Nephron (organoid): ENCODE measurements at regions not wholly inside any gene's neighbourhood (a gene's known extent, or its start where the extent isn't known, plus 50 kb on each side); places are given as distances from the start of the nearest gene placed in this dataset.

Experiments
- H3K27ac Mint-ChIP-seq, 3 experiments: 2 replicates each; pipeline ENCODE4 v1.8.0; 2020; ENCODE audit warnings: mixed read lengths in 3 of 3, mild to moderate bottlenecking in 2 of 3, moderate library complexity in 1 of 3
- H3K27me3 Mint-ChIP-seq: 2 replicates; pipeline ENCODE4 v1.8.0; 2021; ENCODE audit warnings: low read depth, mild to moderate bottlenecking, moderate library complexity, mixed read lengths
- H3K36me3 Mint-ChIP-seq: 2 replicates; pipeline ENCODE4 v1.8.0; 2020; ENCODE audit warnings: low read depth, mixed read lengths
- H3K4me1 Mint-ChIP-seq: 2 replicates; pipeline ENCODE4 v1.8.0; 2020; ENCODE audit warnings: mixed read lengths
- H3K4me3 Mint-ChIP-seq, 3 experiments: 2 replicates each; pipeline ENCODE4 v1.8.0; 2020; ENCODE audit warnings: mild to moderate bottlenecking in 3 of 3, mixed read lengths in 3 of 3, moderate library complexity in 2 of 3
- H3K9me3 Mint-ChIP-seq: 2 replicates; pipeline ENCODE4 v1.8.0; 2020; ENCODE audit warnings: mixed read lengths
- CTCF ChIP-seq, 3 experiments: fragments of 200-600 bp; sonication (generic); IDR thresholded peaks; one replicate each; pipeline ENCODE4 v1.5.0; 2021; ENCODE audit warnings: antibody characterized with exemption in 3 of 3; ENCODE audit not compliant: unreplicated experiment in 3 of 3

GRCh38 chr17:5694551-5694950 is 110.2 kb upstream of the NLRP1 start:
- Mint-ChIP-seq H3K9me3 (peaks cover 6% of the 10 kb centered on the region), H3K27ac (peak overlapping the region in 2 of 3 experiments; percentile 67 to 83), H3K27me3 (peaks cover 26% of the 10 kb centered on the region), H3K4me1 (peaks cover 18% of the 10 kb centered on the region), H3K4me3 (no peak overlapping the region), H3K36me3 (no peaks in the 10 kb centered on the region)
- no peak for TF ChIP-seq CTCF (IDR thresholded peaks at IDR 0.05; ENCODE audit: unreplicated experiment in 3 of 3)

- H3K9me3 Mint-ChIP-seq: peaks cover 6% of the 10 kb centered on the region
- TF ChIP-seq CTCF (IDR thresholded peaks at IDR 0.05; ENCODE audit: unreplicated experiment in 3 of 3): no peak
- H3K27ac Mint-ChIP-seq: peak overlapping the region; percentile 23 to 83 (median 67)
- H3K4me1 Mint-ChIP-seq: peaks cover 18% of the 10 kb centered on the region
- H3K4me3 Mint-ChIP-seq: no peak overlapping the region
- no peaks in the 10 kb centered on the region for H3K36me3 Mint-ChIP-seq
- peaks cover 20% of the 10 kb centered on the region for H3K27me3 Mint-ChIP-seq
These were observed 111.2 kb upstream of the NLRP1 start for GRCh38 chr17:5695480-5695879.

- H3K4me3 Mint-ChIP-seq: no peak overlapping the region
These were observed 114.7 kb upstream of the NLRP1 start for GRCh38 chr17:5698959-5699358.

GRCh38 chr17:5699814-5700213 is 115.5 kb upstream of the NLRP1 start:
- Mint-ChIP-seq H3K27me3 (peaks cover 35% of the 10 kb centered on the region), H3K27ac (no peak overlapping the region), H3K4me1 (peaks cover 11% of the 10 kb centered on the region), H3K4me3 (no peak overlapping the region), H3K36me3 (no peaks in the 10 kb centered on the region), H3K9me3 (peaks cover 6% of the 10 kb centered on the region)
- no peak for TF ChIP-seq CTCF (IDR thresholded peaks at IDR 0.05; ENCODE audit: unreplicated experiment in 3 of 3)

More at GRCh38 chr17:5698959-5699358, 114.7 kb upstream of the NLRP1 start:
- no peak overlapping the region for H3K27ac Mint-ChIP-seq
- H3K4me1 Mint-ChIP-seq: peaks cover 18% of the 10 kb centered on the region
- H3K9me3 Mint-ChIP-seq: peaks cover 6% of the 10 kb centered on the region
- no peaks in the 10 kb centered on the region for H3K36me3 Mint-ChIP-seq
- H3K27me3 Mint-ChIP-seq: peaks cover 33% of the 10 kb centered on the region
- TF ChIP-seq CTCF (IDR thresholded peaks at IDR 0.05; ENCODE audit: unreplicated experiment in 3 of 3): no peak

GRCh38 chr17:5700745-5701144 is 116.4 kb upstream of the NLRP1 start:
- no peaks in the 10 kb centered on the region for H3K36me3 Mint-ChIP-seq
- H3K4me1 Mint-ChIP-seq: peaks cover 2% of the 10 kb centered on the region
- TF ChIP-seq CTCF (IDR thresholded peaks at IDR 0.05; ENCODE audit: unreplicated experiment in 3 of 3): no peak
- no peak overlapping the region for H3K27ac Mint-ChIP-seq
- peaks cover 6% of the 10 kb centered on the region for H3K9me3 Mint-ChIP-seq
- H3K27me3 Mint-ChIP-seq: peaks cover 28% of the 10 kb centered on the region
- H3K4me3 Mint-ChIP-seq: no peak overlapping the region

- peaks cover 2% of the 10 kb centered on the region for H3K4me1 Mint-ChIP-seq
- H3K4me3 Mint-ChIP-seq: no peak overlapping the region
- H3K36me3 Mint-ChIP-seq: no peaks in the 10 kb centered on the region
- H3K27ac Mint-ChIP-seq: no peak overlapping the region
- no peak for TF ChIP-seq CTCF (IDR thresholded peaks at IDR 0.05; ENCODE audit: unreplicated experiment in 3 of 3)
- peaks cover 6% of the 10 kb centered on the region for H3K9me3 Mint-ChIP-seq
- H3K27me3 Mint-ChIP-seq: peaks cover 27% of the 10 kb centered on the region
These were observed 117.1 kb upstream of the NLRP1 start for GRCh38 chr17:5701381-5701780.
